ENCODE measurements at regions not wholly inside any gene's neighbourhood (a gene's known extent, or its start where the extent isn't known, plus 50 kb on each side); places are given as distances from the start of the nearest gene placed in this dataset.
"Not testable (repeated sequence)": the region's sequence is repeated elsewhere in the genome, so short reads cannot be mapped to it uniquely, and the experiment has no call there.

- no peak for DNase-seq (ENCODE audit: low read depth in 3 of 3)
Observed at GRCh38 chr19:14328406-14328805, 52.8 kb upstream of the ADGRE5 start.

DNA sequence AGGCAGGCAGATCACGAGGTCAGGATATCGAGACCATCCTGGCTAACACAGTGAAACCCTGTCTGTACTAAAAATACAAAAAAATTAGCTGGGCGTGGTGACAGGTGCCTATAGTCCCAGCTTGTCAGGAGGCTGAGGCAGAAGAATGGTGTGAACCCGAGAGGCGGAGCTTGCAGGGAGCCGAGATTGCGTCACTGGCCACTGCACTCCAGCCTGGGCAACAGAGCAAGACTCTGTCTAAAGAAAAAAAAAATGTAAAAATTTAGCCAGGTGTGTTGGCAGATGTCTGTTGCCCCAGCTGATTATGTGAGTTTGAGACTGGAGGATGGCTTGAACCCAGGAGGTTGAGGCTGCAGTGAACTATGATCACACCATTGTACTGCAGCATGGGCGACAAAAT, 54.2 kb upstream of the ADGRE5 start:
- not testable (repeated sequence) for DNase-seq (ENCODE audit: low read depth in 3 of 3)

GRCh38 chr19:14325863-14326262, 55.4 kb upstream of the ADGRE5 start:
- DNase-seq (ENCODE audit: low read depth in 3 of 3): no peak

- no peak for DNase-seq (ENCODE audit: low read depth in 3 of 3)
Observed at GRCh38 chr19:14325134-14325533, 56.1 kb upstream of the ADGRE5 start.

DNA sequence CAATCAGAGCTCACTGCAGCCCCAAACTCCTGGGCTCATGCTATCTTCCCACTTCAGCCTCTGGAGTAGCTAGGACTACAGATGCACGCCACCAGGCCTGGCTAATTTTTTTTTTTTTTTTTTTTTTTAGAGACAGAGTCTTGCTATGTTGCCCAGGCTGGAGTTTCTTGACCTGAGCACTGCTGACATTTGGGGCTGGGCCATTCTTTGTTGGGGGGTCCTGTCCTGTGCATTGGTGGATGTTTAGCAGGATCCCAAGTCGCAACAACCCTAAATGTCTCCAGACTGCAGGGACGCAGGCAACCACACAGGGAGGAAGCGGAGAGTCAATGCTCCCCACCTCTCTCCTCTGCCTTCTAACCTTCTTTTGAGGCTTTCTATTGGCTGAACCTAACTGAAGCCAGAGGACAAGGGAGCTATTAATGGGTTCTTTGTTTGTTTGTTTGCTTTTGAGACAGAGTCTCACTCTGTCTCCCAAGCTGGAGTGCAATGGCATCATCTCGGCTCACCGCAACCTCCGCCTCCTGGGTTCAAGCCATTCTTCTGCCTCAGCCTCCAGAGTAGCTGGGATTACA, 58.3 kb upstream of the ADGRE5 start:
- DNase-seq (ENCODE audit: low read depth in 3 of 3): no peak

DNA sequence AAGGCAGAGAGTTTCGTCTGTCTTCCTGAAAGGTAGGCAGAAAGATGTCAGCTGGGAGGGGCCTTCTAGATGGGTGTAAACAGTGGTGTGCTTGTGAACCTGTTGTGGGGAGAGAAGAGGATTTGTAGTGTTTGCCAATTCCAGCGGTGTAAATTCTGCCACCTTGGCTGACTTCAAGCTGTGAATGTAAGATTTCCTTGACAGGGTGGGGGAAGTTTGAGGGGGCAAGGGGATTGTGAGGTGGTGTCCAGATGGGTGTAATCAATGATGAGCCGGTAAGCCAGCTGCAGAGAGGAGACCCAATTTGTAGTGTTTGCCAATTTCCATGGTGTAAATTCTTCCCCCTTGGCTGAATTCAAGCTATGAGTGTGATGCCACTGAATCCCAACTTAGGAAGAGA, 61.0 kb upstream of the ADGRE5 start:
- no peak for DNase-seq (ENCODE audit: low read depth in 3 of 3)

DNA sequence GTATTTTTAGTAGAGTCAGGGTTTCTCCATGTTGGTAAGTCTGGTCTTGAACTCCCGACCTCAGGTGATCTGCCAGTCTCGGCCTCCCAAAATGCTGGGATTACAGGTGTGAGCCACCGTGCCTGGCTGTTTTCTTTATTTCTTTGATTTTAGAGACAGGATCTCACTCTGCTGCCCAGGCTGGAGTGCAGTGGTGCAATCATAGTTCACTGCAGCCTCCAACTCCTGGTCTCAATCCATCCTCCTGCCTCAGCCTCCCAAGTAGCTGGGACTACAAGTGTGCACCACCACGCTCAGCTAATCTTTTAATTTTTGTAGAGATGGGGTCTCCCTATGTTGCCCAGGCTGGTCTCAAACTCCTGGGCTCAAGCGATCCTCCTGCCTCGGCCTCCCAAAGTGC, 61.5 kb upstream of the ADGRE5 start:
- not testable (repeated sequence) for DNase-seq (ENCODE audit: low read depth in 3 of 3)

DNA sequence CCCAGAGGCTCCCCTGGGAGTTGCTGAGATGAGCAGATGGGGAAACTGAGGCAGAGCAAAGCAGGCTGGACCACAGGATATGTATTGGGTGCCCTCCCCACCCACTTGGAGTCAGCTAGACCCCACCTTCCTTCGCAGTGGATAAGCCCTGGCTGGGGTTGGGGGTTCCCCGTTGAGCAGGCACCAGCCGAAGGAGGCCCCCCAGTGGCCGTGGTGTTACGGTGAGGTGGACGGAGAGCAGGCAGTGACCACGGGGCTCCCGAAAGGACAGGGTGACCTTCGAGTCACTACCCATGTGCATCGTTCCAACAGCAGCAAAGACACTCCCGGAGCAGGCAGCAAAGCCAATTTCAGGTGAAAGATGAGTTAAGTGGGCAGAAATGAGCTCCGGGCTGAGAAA, 62.4 kb upstream of the ADGRE5 start:
- no peak for DNase-seq (ENCODE audit: low read depth in 3 of 3)

GRCh38 chr19:14317157-14317556, 64.1 kb upstream of the ADGRE5 start:
- DNase-seq (ENCODE audit: low read depth in 3 of 3): no peak

DNA sequence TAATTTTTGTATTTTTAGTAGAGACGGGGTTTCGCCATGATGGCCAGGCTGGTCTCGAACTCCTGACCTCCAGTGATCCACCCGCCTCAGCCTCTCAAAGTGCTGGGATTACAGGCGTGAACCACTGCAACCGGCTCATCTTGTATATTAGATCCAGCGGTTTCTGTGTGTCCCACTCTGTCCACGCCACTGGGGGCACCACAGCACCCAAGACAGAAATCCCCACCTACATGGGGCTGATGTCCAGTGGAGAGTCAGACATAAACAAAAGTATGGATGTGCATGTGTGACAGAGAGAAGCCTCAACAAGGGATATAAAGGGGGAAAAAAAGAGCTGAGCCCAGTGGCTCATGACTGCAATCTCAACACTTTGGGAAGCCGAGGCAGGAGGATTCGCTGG, 65.8 kb upstream of the ADGRE5 start:
- DNase-seq (ENCODE audit: low read depth in 3 of 3): no peak

- no peak for DNase-seq (ENCODE audit: low read depth in 3 of 3)
Observed at GRCh38 chr19:14310055-14310454, 71.2 kb upstream of the ADGRE5 start.

DNA sequence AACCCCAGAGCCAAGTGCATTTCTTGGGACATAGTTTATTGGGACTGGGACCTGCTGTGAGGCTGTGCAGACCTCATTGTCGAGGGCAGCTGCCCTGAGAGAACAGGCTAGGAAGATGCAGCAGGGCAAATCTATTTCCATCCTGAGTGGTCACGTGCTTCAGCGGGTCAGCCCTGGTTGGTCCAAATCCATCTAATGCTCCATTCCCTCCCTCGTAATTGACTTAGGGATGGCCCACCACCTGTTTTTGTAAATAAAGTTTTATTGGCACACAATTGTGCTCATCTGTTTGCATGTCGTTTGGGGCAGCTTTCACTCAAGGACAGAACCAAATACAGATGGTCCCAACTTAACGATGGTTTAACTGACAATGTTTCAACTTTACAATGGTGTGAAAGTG, 75.5 kb upstream of the ADGRE5 start:
- no peak for DNase-seq (ENCODE audit: low read depth in 3 of 3)

GRCh38 chr19:14301150-14301549, 80.1 kb upstream of the ADGRE5 start:
- no peak for DNase-seq (ENCODE audit: low read depth in 3 of 3)

DNA sequence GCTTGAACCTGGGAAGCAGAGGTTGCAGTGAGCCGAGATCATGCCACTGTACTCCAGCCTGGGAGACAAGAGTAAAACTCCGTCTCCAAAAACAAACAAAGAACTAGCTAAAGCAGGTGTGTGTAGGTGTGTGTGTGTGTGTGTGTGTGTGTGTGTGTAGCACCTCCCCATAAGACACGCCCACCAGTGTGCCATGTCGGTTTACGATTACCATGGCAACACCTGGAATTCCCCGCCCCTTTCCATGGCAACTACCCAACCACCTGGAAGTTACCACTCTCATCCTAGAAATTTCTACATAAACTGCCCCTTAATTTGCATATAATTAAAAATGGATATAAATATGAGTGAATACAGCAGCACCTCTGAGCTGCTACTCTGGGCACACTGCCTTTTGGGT, 80.9 kb upstream of the ADGRE5 start:
- DNase-seq (ENCODE audit: low read depth in 3 of 3): no peak

DNA sequence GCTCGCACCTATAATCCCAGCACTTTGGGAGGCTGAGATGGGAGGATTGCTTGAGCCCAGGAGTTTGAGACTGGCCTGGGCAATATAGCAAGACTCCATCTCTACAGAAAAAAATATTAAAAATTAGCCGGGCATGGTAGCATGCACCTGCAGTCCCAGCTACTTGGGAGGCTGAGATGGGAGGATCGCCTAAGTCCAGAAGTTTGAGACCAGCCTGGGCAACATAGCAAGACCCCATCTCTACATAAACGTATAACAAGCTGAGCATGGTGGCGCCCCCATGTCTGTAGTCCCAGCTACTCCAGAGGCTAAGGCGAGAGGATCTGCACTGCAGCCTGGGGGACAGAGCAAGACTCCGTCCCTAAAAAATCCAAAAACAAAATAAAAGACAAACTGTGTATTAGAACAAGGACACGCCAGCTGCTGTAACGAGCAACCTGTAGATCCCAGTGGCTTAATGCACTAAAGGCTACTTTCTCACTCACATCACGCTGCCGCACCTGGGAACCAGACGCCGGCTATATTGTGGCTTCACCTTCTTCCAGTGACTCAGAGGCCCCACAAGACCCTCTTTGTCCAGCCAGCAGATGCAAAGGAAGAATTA, 81.9 kb upstream of the ADGRE5 start:
- DNase-seq (ENCODE audit: low read depth in 3 of 3): not testable (repeated sequence)

GRCh38 chr19:14297883-14298576, 83.2 kb upstream of the ADGRE5 start:
- DNase-seq (ENCODE audit: low read depth in 3 of 3): not testable (repeated sequence)

GRCh38 chr19:14294974-14295373, 86.3 kb upstream of the ADGRE5 start:
- peak in 1 of 3 donors; percentile 22 for DNase-seq (ENCODE audit: low read depth in 3 of 3)

- not testable (repeated sequence) for DNase-seq (ENCODE audit: low read depth in 3 of 3)
Observed at GRCh38 chr19:14293816-14294170, 87.5 kb upstream of the ADGRE5 start.

GRCh38 chr19:14293101-14293815, 87.3 kb upstream of the ADGRL1 start:
- DNase-seq (ENCODE audit: low read depth in 3 of 3): not testable (repeated sequence)

DNA sequence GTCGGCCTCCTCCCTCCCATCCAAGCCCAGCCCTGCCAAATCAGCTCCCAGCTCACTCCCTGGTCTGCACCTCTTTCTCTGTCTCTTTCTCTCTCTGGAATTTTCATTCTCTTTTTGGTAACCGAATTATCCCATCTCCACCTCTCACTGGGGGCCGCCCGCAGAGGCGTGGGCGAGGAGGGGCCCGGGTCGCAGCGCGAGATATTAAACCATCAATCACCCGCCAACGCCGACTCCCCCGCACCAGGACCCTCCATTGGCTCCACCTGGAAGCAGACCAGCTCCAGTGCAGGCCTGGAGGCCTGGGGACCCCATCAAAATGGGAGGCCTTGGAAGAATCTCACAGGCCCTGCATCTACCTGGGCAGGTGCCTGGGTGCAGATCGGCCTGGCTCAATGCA, 83.8 kb upstream of the ADGRL1 start:
- not testable (repeated sequence) for DNase-seq (ENCODE audit: low read depth in 3 of 3)

GRCh38 chr19:14287837-14288236, 81.9 kb upstream of the ADGRL1 start:
- not testable (repeated sequence) for DNase-seq (ENCODE audit: low read depth in 3 of 3)

GRCh38 chr19:14286594-14286993, 80.6 kb upstream of the ADGRL1 start:
- not testable (repeated sequence) for DNase-seq (ENCODE audit: low read depth in 3 of 3)

GRCh38 chr19:14285726-14286125, 79.8 kb upstream of the ADGRL1 start:
- DNase-seq (ENCODE audit: low read depth in 3 of 3): not testable (repeated sequence)
